ES-I3 (cell line): ENCODE measurements at regions not wholly inside any gene's neighbourhood (a gene's known extent, or its start where the extent isn't known, plus 50 kb on each side); places are given as distances from the start of the nearest gene placed in this dataset.
"Not testable (repeated sequence)": the region's sequence is repeated elsewhere in the genome, so short reads cannot be mapped to it uniquely, and the experiment has no call there.

Experiments
- H3K36me3 ChIP-seq: 2 replicates; pipeline ENCODE4 v1.6.1; 2013; ENCODE audit warnings: mild to moderate bottlenecking, low read length, control low read depth, moderate library complexity; ENCODE audit not compliant: insufficient read depth
- H3K4me1 ChIP-seq: 2 replicates; pipeline ENCODE4 v1.6.1; 2013; ENCODE audit warnings: mild to moderate bottlenecking, control low read depth, low read length; ENCODE audit not compliant: insufficient read depth
- H3K9ac ChIP-seq: 2 replicates; pipeline ENCODE4 v1.6.1; 2013; ENCODE audit warnings: low read depth, mild to moderate bottlenecking, low read length, moderate library complexity
- H3K9me3 ChIP-seq: 2 replicates; pipeline ENCODE4 v1.6.1; 2013; ENCODE audit warnings: mild to moderate bottlenecking, low read length, moderate library complexity; ENCODE audit not compliant: control insufficient read depth, insufficient read depth

DNA sequence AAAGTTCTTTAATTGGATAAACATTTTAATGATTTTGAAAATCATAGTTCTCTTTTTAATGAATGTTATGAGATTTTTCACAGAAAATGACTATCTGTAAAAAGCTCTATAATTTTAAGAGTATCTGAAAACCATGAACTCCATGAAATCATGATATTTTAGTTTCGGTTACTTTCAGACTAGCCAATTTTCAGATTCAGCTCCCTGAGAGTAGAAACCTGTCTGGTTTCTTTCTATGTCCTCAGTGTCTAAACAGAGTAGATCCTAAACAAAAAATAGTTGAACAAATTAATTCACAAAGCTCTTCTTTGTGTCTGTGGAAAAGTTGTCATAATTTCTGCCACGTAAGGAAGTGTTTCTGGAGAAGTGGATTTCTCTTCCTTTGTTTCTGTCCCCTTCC, 1247.7 kb downstream of the NSUN3 start:
- Histone ChIP-seq H3K36me3 (no peaks in the 10 kb centered on the region), H3K4me1 (no peaks in the 10 kb centered on the region), H3K9me3 (no peaks in the 10 kb centered on the region), H3K9ac (no peak overlapping the region)

DNA sequence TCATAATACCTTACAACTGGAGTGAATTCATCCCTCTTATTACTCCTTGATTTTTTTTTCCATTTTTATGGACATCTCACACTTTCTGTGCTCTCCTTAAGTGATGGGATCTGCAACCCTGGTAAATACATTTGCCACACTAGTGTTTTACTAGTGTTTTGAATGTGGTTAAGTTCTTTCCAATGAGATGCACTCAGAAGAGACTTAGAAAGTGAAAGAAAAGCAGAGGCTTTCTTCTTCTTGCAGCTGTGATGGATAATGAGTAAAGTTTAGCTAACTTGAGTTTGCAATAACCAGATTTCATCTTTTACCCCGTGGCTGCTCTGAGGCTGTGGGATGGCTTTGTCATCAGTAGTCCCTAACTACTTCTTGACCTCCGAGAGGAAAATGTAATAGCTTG, 1248.4 kb downstream of the NSUN3 start:
- Histone ChIP-seq H3K4me1 (no peaks in the 10 kb centered on the region), H3K9ac (no peak overlapping the region), H3K36me3 (no peaks in the 10 kb centered on the region), H3K9me3 (no peaks in the 10 kb centered on the region)

DNA sequence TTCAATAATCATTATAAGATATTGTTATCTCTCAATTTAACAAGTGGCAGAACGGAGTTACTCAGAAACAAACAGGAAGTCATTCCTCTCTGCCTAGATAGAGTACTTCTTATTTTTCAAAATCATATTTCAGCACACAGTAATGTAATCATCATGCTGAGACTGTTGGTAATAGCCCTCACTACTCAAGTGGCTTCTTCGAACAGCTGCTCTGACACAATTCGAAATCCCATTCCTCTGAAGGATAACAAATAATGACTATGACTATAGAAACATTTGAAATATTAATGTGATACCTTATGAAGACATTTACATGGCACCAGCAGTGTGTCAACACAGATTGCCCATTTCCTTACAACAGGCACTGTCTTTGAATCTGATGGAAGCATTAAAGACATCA, 1249.8 kb downstream of the NSUN3 start:
- no peaks in the 10 kb centered on the region for H3K9me3 ChIP-seq
- no peak overlapping the region for H3K9ac ChIP-seq
- no peaks in the 10 kb centered on the region for H3K4me1 ChIP-seq
- H3K36me3 ChIP-seq: no peaks in the 10 kb centered on the region

DNA sequence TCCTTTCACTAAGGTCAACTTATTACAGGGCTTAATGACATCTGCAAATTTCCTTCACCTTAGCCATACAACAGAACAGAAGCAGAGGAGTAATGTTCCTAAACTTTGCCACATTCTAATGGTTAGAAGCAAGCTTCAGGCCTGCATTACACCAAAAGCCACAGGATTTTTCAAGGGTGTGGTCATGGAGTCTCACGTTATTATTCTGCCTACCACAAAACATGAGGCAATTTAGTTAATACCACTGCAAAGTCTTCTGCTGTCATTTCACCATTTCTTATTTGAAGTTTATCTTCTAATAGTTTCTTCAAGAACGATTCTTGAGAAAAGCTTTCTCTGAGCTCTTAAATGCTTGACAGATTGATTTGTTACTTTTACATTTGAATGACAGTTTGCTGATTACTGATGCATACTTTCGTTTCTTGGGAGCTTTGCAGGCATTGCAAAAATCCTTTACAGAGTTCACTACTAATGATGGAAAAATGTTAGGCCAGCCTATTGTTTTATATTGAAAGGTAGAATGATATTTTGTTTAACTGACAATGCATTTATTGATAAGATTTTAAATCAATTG, 1257.1 kb downstream of the NSUN3 start:
- H3K9ac ChIP-seq: peak overlapping the region; percentile 34; the same call in 1 of the 2 replicates
- no peaks in the 10 kb centered on the region for H3K9me3 ChIP-seq
- H3K36me3 ChIP-seq: no peaks in the 10 kb centered on the region
- H3K4me1 ChIP-seq: peaks cover 9% of the 10 kb centered on the region

DNA sequence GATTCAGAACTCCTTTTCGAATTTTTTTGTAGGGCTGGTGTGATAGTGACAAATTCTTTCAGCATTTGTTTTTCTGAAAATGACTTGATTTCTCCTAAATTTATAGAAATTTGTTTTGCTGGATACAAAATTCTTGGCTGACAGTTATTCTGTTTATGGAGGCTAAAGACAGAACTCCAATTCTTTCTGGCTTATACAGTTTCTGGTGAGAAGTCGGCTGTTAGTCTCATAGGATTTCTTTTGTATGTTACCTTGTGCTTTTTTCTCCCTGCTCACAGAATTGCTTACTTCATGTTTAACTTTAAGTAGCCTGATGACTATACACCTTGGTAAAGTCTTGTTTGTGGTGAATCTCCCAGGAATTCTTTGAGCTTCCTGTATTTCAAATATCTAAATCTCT, 1264.6 kb downstream of the NSUN3 start:
- H3K36me3 ChIP-seq: no peaks in the 10 kb centered on the region
- H3K9ac ChIP-seq: no peak overlapping the region
- no peaks in the 10 kb centered on the region for H3K4me1 ChIP-seq
- peaks cover 8% of the 10 kb centered on the region; the same call in 1 of the 2 replicates for H3K9me3 ChIP-seq

DNA sequence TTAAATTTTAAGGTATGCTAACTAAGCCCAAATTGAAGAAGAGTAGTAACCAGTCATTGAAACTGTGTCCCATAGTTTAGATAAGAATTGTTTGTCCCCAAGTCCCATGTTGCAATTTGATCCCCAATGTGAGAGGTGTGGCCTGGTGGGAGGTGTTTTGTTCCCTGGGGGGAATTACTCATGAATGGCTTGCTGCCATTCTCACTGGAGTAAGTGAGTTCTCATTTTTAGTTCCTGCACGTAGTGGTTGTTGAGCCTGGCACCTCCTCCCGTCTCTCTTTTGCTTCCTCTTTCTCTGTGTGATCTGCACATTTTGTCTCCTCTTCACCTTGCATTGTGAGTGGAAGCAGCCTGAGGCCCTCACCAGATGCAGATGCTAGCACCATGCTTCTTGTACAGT, 1271.0 kb downstream of the NSUN3 start:
- H3K4me1 ChIP-seq: no peaks in the 10 kb centered on the region
- H3K9me3 ChIP-seq: no peaks in the 10 kb centered on the region
- H3K9ac ChIP-seq: no peak overlapping the region
- no peaks in the 10 kb centered on the region for H3K36me3 ChIP-seq

DNA sequence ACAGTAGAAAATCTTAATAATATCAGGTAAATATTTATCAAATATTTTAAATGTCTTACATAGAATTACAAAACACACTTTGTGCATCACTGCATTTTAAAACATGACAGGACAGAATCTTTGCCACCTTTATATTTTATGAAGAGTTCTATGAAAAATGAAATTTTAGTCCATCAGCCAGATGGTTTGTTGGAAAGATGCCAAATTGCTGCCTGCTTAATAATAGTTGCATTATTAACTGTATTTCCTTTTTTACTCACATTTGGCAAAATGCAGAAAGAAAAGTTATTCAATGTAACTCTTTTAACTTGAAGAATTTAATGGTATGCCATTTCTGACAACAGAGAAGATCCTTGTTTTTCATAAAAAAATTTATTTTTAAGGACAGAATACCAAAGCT, 1271.6 kb downstream of the NSUN3 start:
- Histone ChIP-seq H3K4me1 (no peaks in the 10 kb centered on the region), H3K9ac (no peak overlapping the region), H3K9me3 (no peaks in the 10 kb centered on the region), H3K36me3 (no peaks in the 10 kb centered on the region)

DNA sequence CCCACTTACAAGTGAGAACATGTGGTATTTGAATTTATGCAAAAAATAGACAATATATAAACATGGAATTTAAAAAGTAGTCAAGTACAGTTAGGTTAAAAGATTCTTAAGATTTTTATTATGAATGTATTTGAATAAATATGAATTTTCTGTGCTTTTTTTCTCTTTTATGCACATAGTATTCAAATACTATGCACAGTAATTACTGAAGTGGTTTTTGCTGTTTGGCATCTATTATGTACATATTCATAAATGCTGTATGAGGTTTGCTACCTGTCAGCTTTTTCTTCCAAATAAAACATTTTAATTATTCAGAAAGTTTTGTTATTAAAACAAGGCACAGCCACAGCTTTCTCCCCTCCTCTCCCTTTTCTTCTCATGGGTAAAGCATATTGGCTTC, 1272.7 kb downstream of the NSUN3 start:
- Histone ChIP-seq H3K9ac (no peak overlapping the region), H3K9me3 (no peaks in the 10 kb centered on the region), H3K4me1 (no peaks in the 10 kb centered on the region), H3K36me3 (no peaks in the 10 kb centered on the region)

DNA sequence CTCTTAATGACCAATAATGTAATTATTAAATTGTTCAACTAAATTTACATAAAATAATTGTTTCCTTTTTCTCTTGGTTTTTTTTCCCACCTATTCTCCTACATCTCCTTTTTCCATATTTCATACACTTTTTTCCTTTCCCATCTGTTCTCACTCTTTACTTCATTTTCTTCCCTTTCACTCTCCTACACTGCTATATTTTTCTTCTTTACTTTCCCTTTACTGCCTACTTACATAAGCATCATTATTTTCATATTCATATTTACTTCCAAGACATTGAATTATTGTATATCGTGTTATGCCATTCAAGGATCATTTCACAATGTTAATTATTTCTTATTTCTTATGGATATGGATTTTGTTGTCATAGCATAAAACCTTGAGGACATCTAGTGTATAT, 1275.6 kb downstream of the NSUN3 start:
- H3K36me3 ChIP-seq: no peaks in the 10 kb centered on the region
- no peak overlapping the region for H3K9ac ChIP-seq
- no peaks in the 10 kb centered on the region for H3K9me3 ChIP-seq
- H3K4me1 ChIP-seq: no peaks in the 10 kb centered on the region

DNA sequence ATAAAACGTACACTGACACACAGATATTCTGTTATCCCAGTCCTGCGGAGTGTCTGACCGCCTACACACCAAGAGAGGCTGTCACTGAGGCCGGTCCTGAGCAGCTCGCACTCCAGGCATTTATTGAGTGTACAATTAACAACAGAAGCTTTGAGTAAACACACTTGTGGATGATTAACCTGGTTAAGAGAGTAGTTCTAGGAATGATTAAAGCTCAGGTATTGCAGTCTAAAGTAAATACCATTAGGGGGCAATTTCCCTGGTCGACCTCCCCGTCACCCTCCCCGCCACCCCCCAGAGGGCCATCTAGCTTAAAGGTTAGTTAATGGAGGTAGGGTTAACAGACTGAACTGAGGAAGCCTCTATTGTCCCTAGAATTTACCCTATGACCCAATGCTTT, 1278.5 kb downstream of the NSUN3 start:
- no peaks in the 10 kb centered on the region for H3K9me3 ChIP-seq

DNA sequence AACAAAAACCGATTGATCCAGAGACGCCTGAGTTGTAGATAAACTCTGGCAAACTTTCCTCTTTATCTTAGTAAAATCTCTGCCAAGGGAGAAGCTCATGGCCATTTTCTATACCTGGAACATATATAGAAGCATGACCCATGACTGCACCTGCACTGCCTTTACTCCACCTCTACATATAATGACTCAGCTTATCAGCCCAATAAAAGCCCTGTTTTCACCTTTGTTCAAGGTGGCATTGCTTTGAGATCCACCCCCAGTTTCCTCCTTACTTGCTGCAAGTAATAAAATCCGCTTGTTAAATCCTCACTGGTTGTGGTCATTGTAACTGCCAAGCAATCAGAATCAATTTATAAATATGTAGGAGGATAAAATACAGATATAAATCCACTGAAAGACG, 1280.4 kb downstream of the NSUN3 start:
- Histone ChIP-seq H3K4me1 (no peaks in the 10 kb centered on the region), H3K9me3 (no peaks in the 10 kb centered on the region), H3K36me3 (no peaks in the 10 kb centered on the region), H3K9ac (no peak overlapping the region)

More for the DNA sequence above, 1278.5 kb downstream of the NSUN3 start:
- H3K4me1 ChIP-seq: no peaks in the 10 kb centered on the region
- H3K9ac ChIP-seq: no peak overlapping the region
- no peaks in the 10 kb centered on the region for H3K36me3 ChIP-seq

DNA sequence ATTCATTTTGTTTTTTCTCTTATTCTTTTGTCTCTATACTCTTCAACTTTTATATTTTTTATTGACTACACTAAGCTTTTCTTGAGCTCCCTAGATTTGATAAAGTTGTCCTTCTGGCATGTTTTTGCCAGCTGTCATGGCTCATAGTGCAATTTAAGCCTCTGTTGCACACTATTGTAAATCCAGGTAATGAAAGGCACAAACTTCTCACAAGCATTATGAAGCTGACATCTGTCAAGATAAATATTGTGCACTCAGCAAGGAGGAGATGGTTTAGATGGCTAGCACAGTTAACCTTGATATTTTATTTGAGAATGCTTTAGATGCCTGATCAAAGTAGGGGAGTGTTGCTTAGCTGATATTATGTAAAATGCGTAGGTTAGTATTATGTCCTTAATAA, 1280.9 kb downstream of the NSUN3 start:
- no peaks in the 10 kb centered on the region for H3K9me3 ChIP-seq
- no peaks in the 10 kb centered on the region for H3K4me1 ChIP-seq
- no peak overlapping the region for H3K9ac ChIP-seq
- H3K36me3 ChIP-seq: no peaks in the 10 kb centered on the region

DNA sequence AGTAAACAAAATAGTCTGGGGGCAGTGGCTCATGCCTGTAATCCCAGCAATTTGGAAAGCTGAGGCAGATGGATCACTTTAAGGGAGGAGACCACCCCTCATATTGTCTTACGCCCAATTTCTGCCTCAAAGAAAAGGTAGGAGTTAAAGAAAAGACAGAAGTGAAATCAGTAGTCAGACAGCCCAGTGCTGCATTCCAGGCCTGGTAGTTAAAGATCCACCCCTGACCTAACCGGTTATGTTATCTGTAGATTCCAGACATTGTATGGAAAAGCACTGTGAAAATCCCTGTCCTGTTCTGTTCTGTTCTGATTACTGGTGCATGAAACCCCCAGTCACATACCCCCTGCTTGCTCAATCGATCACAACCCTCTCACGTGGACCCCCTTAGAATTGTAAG, 1285.1 kb downstream of the NSUN3 start:
- H3K9ac ChIP-seq, H3K9me3 ChIP-seq, H3K36me3 ChIP-seq: not testable (repeated sequence)
- H3K4me1 ChIP-seq: peaks cover 10% of the 10 kb centered on the region; the same call in 1 of the 2 replicates

DNA sequence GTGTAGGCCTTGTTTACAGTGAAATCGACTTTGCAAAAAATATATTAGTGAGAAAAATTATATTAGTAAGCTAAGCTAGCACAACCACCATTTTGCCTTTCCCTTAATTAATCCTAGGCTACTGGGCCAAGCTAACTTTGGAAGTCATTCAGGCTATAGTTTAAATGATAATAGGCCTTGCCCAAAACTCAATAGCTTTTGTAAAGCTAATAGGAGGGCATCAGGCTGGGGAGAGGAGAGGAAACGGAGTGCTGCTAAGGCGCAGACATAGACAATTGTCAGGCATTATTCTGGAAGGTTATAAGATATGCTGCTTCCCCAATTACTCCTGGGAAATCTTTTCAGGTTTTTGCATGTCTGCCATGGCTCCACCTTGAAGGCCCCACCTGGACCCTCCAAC, 1286.0 kb downstream of the NSUN3 start:
- no peak overlapping the region for H3K9ac ChIP-seq

DNA sequence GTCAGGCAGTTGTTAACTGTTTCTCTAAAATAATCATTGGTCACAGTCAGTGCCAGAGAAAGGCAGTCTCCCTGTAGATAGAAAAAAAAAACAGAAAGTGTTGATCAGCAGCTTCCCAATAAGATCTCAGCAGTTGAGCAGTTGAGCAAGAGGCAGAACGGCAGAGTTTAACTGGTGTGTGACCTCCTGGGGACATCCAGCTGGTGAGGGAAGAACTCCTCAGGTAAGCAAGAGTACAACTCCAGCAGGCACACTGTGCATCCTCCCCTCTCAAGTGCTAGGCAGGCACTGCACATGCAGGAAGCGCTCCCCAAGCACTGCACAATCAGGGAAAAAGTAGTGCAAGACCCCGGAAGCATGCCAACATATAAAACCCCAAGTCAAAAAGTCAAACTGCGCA, 1287.2 kb downstream of the NSUN3 start:
- H3K36me3 ChIP-seq: no peaks in the 10 kb centered on the region
- H3K4me1 ChIP-seq: peaks cover 27% of the 10 kb centered on the region; the same call in 1 of the 2 replicates
- H3K9me3 ChIP-seq: no peaks in the 10 kb centered on the region
- no peak overlapping the region for H3K9ac ChIP-seq

More for the DNA sequence above, 1286.0 kb downstream of the NSUN3 start:
- Histone ChIP-seq H3K36me3 (no peaks in the 10 kb centered on the region), H3K9me3 (no peaks in the 10 kb centered on the region), H3K4me1 (peaks cover 16% of the 10 kb centered on the region; the same call in 1 of the 2 replicates)

DNA sequence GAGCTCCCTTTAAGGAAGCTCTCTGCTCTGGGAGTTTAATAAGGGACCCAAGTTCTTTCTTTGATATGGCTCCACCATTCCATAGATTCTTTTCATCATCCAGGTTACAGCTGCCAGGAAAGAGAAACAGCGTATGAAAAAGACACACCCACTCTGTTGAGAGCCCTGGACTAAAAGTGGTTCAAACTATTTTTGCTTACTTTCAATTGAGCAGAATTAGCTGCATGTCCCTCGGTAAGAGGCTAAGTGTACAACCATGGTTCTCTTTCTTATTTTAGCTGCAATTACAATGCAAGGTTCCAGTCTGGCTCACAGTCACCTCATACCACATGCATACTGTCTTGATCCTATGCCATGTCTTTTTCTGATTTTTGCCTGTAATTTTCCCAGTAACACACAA, 1288.3 kb downstream of the NSUN3 start:
- H3K36me3 ChIP-seq: no peaks in the 10 kb centered on the region
- H3K9me3 ChIP-seq: no peaks in the 10 kb centered on the region
- H3K9ac ChIP-seq: no peak overlapping the region
- peaks cover 27% of the 10 kb centered on the region; the same call in 1 of the 2 replicates for H3K4me1 ChIP-seq
